ENCODE measurements at regions not wholly inside any gene's neighbourhood (a gene's known extent, or its start where the extent isn't known, plus 50 kb on each side); places are given as distances from the start of the nearest gene placed in this dataset.

- Histone ChIP-seq H3K4me3 (no peak overlapping the region), H3K9me3 (no peaks in the 10 kb centered on the region)
Measured at GRCh38 chr11:129292771-129293170, 82.9 kb upstream of the BARX2 start.

GRCh38 chr11:129292092-129292491 lies 83.6 kb upstream of the BARX2 start:
- H3K4me1 ChIP-seq, result no peaks in the 10 kb centered on the region
- no peaks in the 10 kb centered on the region for H3K27me3 ChIP-seq
- no peak overlapping the region for H3K4me3 ChIP-seq
- intact Hi-C loops (cut with DNase I; ENCODE audit: low total_unique reads), result no loop called here
- H3K27ac ChIP-seq, result no peak overlapping the region
- H3K9me3 ChIP-seq, result no peaks in the 10 kb centered on the region
- H3K36me3 ChIP-seq, result no peaks in the 10 kb centered on the region
- TF ChIP-seq CTCF (IDR thresholded peaks at IDR 0.05), result no peak
- TF ChIP-seq POLR2A (IDR thresholded peaks at IDR 0.05), result no peak
- TF ChIP-seq POLR2AphosphoS5 (IDR thresholded peaks at IDR 0.05), result no peak
- DNase-seq (ENCODE audit: low spot score in 2 of 2), result no peak

More at GRCh38 chr11:129292771-129293170, 82.9 kb upstream of the BARX2 start:
- Histone ChIP-seq H3K4me1 (no peaks in the 10 kb centered on the region), H3K27ac (no peak overlapping the region), H3K27me3 (no peaks in the 10 kb centered on the region), H3K36me3 (no peaks in the 10 kb centered on the region)
- no peak for DNase-seq (ENCODE audit: low spot score in 2 of 2)
- intact Hi-C loops (cut with DNase I; ENCODE audit: low total_unique reads), result no loop called here
- no peak for TF ChIP-seq CTCF (IDR thresholded peaks at IDR 0.05)
- no peak for TF ChIP-seq POLR2AphosphoS5 (IDR thresholded peaks at IDR 0.05)
- TF ChIP-seq POLR2A (IDR thresholded peaks at IDR 0.05), result no peak

DNA sequence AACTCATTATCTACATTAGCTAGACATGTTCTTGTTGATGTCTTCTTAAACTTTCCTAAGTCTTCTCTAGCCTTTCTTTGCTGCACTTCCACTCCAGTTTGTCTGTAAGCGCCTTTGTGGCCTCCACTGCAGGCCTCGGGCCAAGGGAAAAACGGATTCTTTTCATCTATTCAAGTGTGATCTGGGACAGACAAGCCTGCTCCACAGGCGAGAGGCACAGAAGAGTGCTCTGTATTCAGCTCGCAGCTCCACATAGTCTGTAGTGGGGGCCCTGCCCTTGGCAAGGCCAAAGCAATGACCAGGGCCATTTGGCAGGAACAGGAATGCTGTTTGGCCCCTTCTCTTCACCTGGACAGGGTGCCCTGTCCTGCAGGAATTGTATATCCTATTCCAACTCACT lies 84.1 kb upstream of the BARX2 start:
- intact Hi-C loops (cut with DNase I; ENCODE audit: low total_unique reads), result no loop called here
- Histone ChIP-seq H3K4me3 (no peak overlapping the region), H3K27ac (no peak overlapping the region), H3K36me3 (no peaks in the 10 kb centered on the region), H3K9me3 (no peaks in the 10 kb centered on the region), H3K27me3 (no peaks in the 10 kb centered on the region), H3K4me1 (no peaks in the 10 kb centered on the region)
- TF ChIP-seq POLR2A (IDR thresholded peaks at IDR 0.05) (no peak), CTCF (IDR thresholded peaks at IDR 0.05) (no peak), POLR2AphosphoS5 (IDR thresholded peaks at IDR 0.05) (no peak)
- DNase-seq (ENCODE audit: low spot score in 2 of 2), result no peak

GRCh38 chr11:129290966-129291365 lies 84.7 kb upstream of the BARX2 start:
- Histone ChIP-seq H3K9me3 (no peaks in the 10 kb centered on the region), H3K36me3 (no peaks in the 10 kb centered on the region), H3K4me1 (no peaks in the 10 kb centered on the region), H3K4me3 (no peak overlapping the region), H3K27me3 (no peaks in the 10 kb centered on the region), H3K27ac (no peak overlapping the region)
- intact Hi-C loops (cut with DNase I; ENCODE audit: low total_unique reads), result no loop called here
- TF ChIP-seq POLR2AphosphoS5 (IDR thresholded peaks at IDR 0.05) (no peak), CTCF (IDR thresholded peaks at IDR 0.05) (no peak), POLR2A (IDR thresholded peaks at IDR 0.05) (no peak)
- DNase-seq (ENCODE audit: low spot score in 2 of 2), result no peak

DNA sequence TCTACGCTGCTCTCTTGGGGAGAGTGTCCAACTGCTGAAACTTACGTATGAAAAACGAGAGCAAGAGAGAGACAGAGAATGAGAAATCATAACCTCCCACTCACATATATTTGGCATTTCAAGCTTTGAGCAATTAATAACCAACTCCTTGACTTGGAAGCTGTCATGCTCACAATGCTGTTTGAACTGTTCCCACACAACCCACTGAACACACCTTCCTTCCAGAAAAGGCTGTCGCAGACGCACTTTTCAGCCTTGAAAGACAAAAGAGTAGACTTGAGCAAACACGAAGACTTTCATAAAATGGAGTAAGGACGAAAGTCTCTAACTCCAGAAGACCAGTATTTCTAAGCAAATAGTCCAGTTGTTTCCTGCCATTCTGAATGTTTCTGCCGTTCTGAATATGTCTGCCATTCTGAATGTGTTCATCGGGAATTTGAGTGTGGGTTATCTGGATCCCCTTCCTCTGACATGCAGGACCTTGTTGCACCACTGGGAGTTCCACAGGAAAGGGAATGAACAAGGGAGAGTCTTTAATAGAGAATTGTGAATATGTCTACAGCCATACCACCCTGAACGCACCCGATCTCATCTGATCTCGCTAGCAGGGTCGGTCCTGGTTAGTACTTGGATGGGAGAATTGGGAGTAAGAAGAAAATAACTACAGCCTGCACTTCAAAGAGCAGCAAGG lies 86.2 kb upstream of the BARX2 start:
- no peak for TF ChIP-seq CTCF (IDR thresholded peaks at IDR 0.05)
- no peak for TF ChIP-seq POLR2AphosphoS5 (IDR thresholded peaks at IDR 0.05)
- TF ChIP-seq POLR2A (IDR thresholded peaks at IDR 0.05), result no peak
- Histone ChIP-seq H3K27ac (no peak overlapping the region), H3K4me1 (no peaks in the 10 kb centered on the region), H3K36me3 (no peaks in the 10 kb centered on the region), H3K27me3 (no peaks in the 10 kb centered on the region), H3K9me3 (no peaks in the 10 kb centered on the region), H3K4me3 (no peak overlapping the region)
- DNase-seq (ENCODE audit: low spot score in 2 of 2), result no peak
- intact Hi-C loops (cut with DNase I; ENCODE audit: low total_unique reads), result no loop called here

All from breast epithelium (tissue), 4 donors.